IMR-90 (cell line): ENCODE measurements at regions not wholly inside any gene's neighbourhood (a gene's known extent, or its start where the extent isn't known, plus 50 kb on each side); places are given as distances from the start of the nearest gene placed in this dataset.

Experiments used
- ATAC-seq: fragments of 200-7000 bp; cut with Tn5 transposase; 2 replicates; pipeline ENCODE4 v1.9.1; 2020; ENCODE audit warnings: low read depth, mild to moderate bottlenecking, moderate library complexity
- BruUV-seq: library from RNA; stranded (reverse); fragments of 400-500 nt; replicated peaks from 2 replicates; lab custom pipeline; 2021; lab: Mats Ljungman, UMichigan
- CTCF ChIA-PET: fragments of 300-600 bp; formaldehyde crosslinking; extraction: SDS; loops from one replicate; lab custom pipeline; 2021; ENCODE audit warnings: antibody characterized with exemption; lab: Yijun Ruan, JAX
- POLR2A ChIA-PET: fragments of 300-600 bp; sonication (Branson Sonifier 250); formaldehyde crosslinking; loops from one replicate; lab custom pipeline; 2022; ENCODE audit warnings: antibody characterized with exemption; ENCODE audit not compliant: unreplicated experiment; lab: Charles Lee
- DNase-seq: peaks from one replicate; pipeline ENCODE4 v3.0.0; 2013
- H2AFZ ChIP-seq: replicated peaks from 2 replicates; pipeline ENCODE3; 2013; ENCODE audit warnings: low read length, mild to moderate bottlenecking; ENCODE audit not compliant: poor library complexity
- H2AK5ac ChIP-seq: 2 replicates; pipeline ENCODE4 v1.6.1; 2013; ENCODE audit warnings: low read depth, low read length, inconsistent platforms
- H2AK9ac ChIP-seq: replicated peaks from 2 replicates; pipeline ENCODE3; 2013; ENCODE audit warnings: mild to moderate bottlenecking, low read depth, low read length, moderate library complexity; ENCODE audit not compliant: poor library complexity
- H2BK120ac ChIP-seq: 2 replicates; pipeline ENCODE4 v1.6.1; 2013; ENCODE audit warnings: low read depth, low read length, inconsistent platforms
- H2BK15ac ChIP-seq: 3 replicates; pipeline ENCODE4 v1.6.1; 2013; ENCODE audit warnings: low read depth, low read length, inconsistent platforms
- H2BK20ac ChIP-seq: 2 replicates; pipeline ENCODE4 v1.6.1; 2013; ENCODE audit warnings: low read depth, mild to moderate bottlenecking, inconsistent platforms, low read length, moderate library complexity
- H2BK5ac ChIP-seq: 2 replicates; pipeline ENCODE4 v1.6.1; 2013; ENCODE audit warnings: mild to moderate bottlenecking, low read depth, low read length, inconsistent platforms; ENCODE audit not compliant: poor library complexity, severe bottlenecking
- H3K14ac ChIP-seq: replicated peaks from 2 replicates; pipeline ENCODE4 v1.6.1; 2013; ENCODE audit warnings: low read depth, low read length, inconsistent platforms
- H3K18ac ChIP-seq: 2 replicates; pipeline ENCODE4 v1.6.1; 2013; ENCODE audit warnings: low read depth, low read length, control low read depth
- H3K23ac ChIP-seq: 2 replicates; pipeline ENCODE4 v1.6.1; 2013; ENCODE audit warnings: low read depth, low read length, inconsistent platforms
- H3K27ac ChIP-seq: 2 replicates; pipeline ENCODE4 v1.5.1; 2013; ENCODE audit warnings: mild to moderate bottlenecking, control low read depth, low read length; ENCODE audit not compliant: insufficient read depth
- H3K27me3 ChIP-seq: 2 replicates; pipeline ENCODE4 v1.6.1; 2013; ENCODE audit warnings: low read length; ENCODE audit not compliant: control insufficient read depth, insufficient read depth
- H3K36me3 ChIP-seq: 2 replicates; pipeline ENCODE4 v1.6.1; 2013; ENCODE audit warnings: low read length, mixed read lengths; ENCODE audit not compliant: control insufficient read depth, insufficient read depth
- H3K4ac ChIP-seq: 2 replicates; pipeline ENCODE4 v1.6.1; 2013; ENCODE audit warnings: low read depth, low read length, inconsistent platforms
- H3K4me1 ChIP-seq: 2 replicates; pipeline ENCODE4 v1.6.1; 2013; ENCODE audit warnings: low read length, mixed read lengths; ENCODE audit not compliant: control insufficient read depth, insufficient read depth
- H3K4me2 ChIP-seq: 2 replicates; pipeline ENCODE4 v1.6.1; 2013; ENCODE audit warnings: low read depth, mild to moderate bottlenecking, control low read depth, low read length, moderate library complexity
- H3K4me3 ChIP-seq: 2 replicates; pipeline ENCODE4 v1.5.1; 2013; ENCODE audit warnings: low read depth, mild to moderate bottlenecking, control low read depth, low read length, moderate library complexity; ENCODE audit not compliant: insufficient read depth
- H3K56ac ChIP-seq: 2 replicates; pipeline ENCODE4 v1.6.1; 2013; ENCODE audit warnings: low read length, inconsistent platforms; ENCODE audit not compliant: insufficient read depth; ENCODE audit errors: extremely low read depth
- H3K79me1 ChIP-seq, 2 experiments: 2 replicates each; pipeline ENCODE4 v1.6.1; 2013; ENCODE audit warnings: low read length in 2 of 2, inconsistent platforms in 1 of 2, low read depth in 1 of 2
- H3K9ac ChIP-seq: 2 replicates; pipeline ENCODE4 v1.6.1; 2013; ENCODE audit warnings: low read depth, low read length, control low read depth
- H3K9me1 ChIP-seq: 2 replicates; pipeline ENCODE4 v1.6.1; 2013; ENCODE audit warnings: low read length, inconsistent platforms; ENCODE audit not compliant: insufficient read depth
- H3K9me3 ChIP-seq: 2 replicates; pipeline ENCODE4 v1.6.1; 2013; ENCODE audit warnings: low read length; ENCODE audit not compliant: control insufficient read depth, insufficient read depth
- H4K20me1 ChIP-seq: 2 replicates; pipeline ENCODE4 v1.6.1; 2013; ENCODE audit warnings: low read length, inconsistent platforms; ENCODE audit not compliant: insufficient read depth
- H4K5ac ChIP-seq: 2 replicates; pipeline ENCODE4 v1.6.1; 2013; ENCODE audit warnings: mild to moderate bottlenecking, low read depth, low read length, control low read depth
- H4K8ac ChIP-seq, 2 experiments: 2 replicates each; pipeline ENCODE4 v1.6.1; 2013; ENCODE audit warnings: low read depth in 2 of 2, low read length in 2 of 2, control low read depth in 1 of 2, inconsistent platforms in 1 of 2
- H4K91ac ChIP-seq: 2 replicates; pipeline ENCODE4 v1.6.1; 2013; ENCODE audit warnings: low read depth, low read length, inconsistent platforms; ENCODE audit not compliant: insufficient read depth
- BHLHE40 ChIP-seq: fragments of 150-350 bp; IDR thresholded peaks from 2 replicates; pipeline ENCODE4 v1.6.1; 2016; ENCODE audit warnings: mild to moderate bottlenecking, low read depth, low read length
- CEBPB ChIP-seq: IDR thresholded peaks from 2 replicates; pipeline ENCODE4 v1.6.1; 2012; ENCODE audit warnings: low read depth, low read length, improper control_type of control experiment
- CHD1 ChIP-seq: IDR thresholded peaks from 2 replicates; pipeline ENCODE4 v1.6.1; 2012; ENCODE audit warnings: low read depth, low read length, improper control_type of control experiment
- CTCF ChIP-seq: conservative IDR thresholded peaks from 2 replicates; pipeline ENCODE4 v1.5.1; 2012; ENCODE audit warnings: mild to moderate bottlenecking, low read depth, low read length, improper control_type of control experiment
- ELK1 ChIP-seq: fragments of 150-350 bp; IDR thresholded peaks from 2 replicates; pipeline ENCODE4 v1.6.1; 2016; ENCODE audit warnings: low read depth, mild to moderate bottlenecking, low read length, moderate library complexity, borderline replicate concordance
- FOS ChIP-seq: fragments of 150-350 bp; IDR thresholded peaks from 2 replicates; pipeline ENCODE4 v1.6.1; 2016; ENCODE audit warnings: low read depth, low read length
- MAFK ChIP-seq: IDR thresholded peaks from 2 replicates; pipeline ENCODE4 v1.6.1; 2012; ENCODE audit warnings: low read depth, low read length, improper control_type of control experiment
- MAZ ChIP-seq: IDR thresholded peaks from 2 replicates; pipeline ENCODE4 v1.6.1; 2012; ENCODE audit warnings: low read depth, mild to moderate bottlenecking, low read length, improper control_type of control experiment, moderate library complexity, borderline replicate concordance
- MXI1 ChIP-seq: IDR thresholded peaks from 2 replicates; pipeline ENCODE4 v1.6.1; 2012; ENCODE audit warnings: low read depth, mild to moderate bottlenecking, low read length, moderate library complexity, borderline replicate concordance
- NFE2L2 ChIP-seq: fragments of 150-350 bp; IDR thresholded peaks from 2 replicates; pipeline ENCODE4 v1.6.1; 2016; ENCODE audit warnings: low read depth, mild to moderate bottlenecking, low read length
- POLR2A ChIP-seq: IDR thresholded peaks from 2 replicates; pipeline ENCODE4 v1.6.1; 2012; ENCODE audit warnings: mild to moderate bottlenecking, low read depth, low read length
- RAD21 ChIP-seq: IDR thresholded peaks from 2 replicates; pipeline ENCODE4 v1.6.1; 2012; ENCODE audit warnings: low read length, improper control_type of control experiment
- RCOR1 ChIP-seq: IDR thresholded peaks from 2 replicates; pipeline ENCODE4 v1.6.1; 2012; ENCODE audit warnings: mild to moderate bottlenecking, low read length, improper control_type of control experiment; ENCODE audit not compliant: insufficient replicate concordance
- RFX5 ChIP-seq: IDR thresholded peaks from 2 replicates; pipeline ENCODE4 v1.8.0; 2012; ENCODE audit warnings: low read depth, mild to moderate bottlenecking, low read length, moderate library complexity
- SMC3 ChIP-seq: fragments of 150-350 bp; IDR thresholded peaks from 2 replicates; pipeline ENCODE4 v1.6.1; 2016; ENCODE audit warnings: low read depth, mild to moderate bottlenecking, antibody characterized with exemption, low read length, moderate library complexity
- USF2 ChIP-seq: fragments of 150-350 bp; IDR thresholded peaks from 2 replicates; pipeline ENCODE4 v1.6.1; 2017; ENCODE audit warnings: mild to moderate bottlenecking, antibody characterized with exemption, low read length, low read depth
- WGBS, 2 experiments: methylation state at CpG; one replicate each; pipeline versions ENCODE4 v1.1.5 to v1.1.7; 2013; ENCODE audit warnings: missing lambda C conversion rate in 2 of 2; ENCODE audit not compliant: insufficient read length in 1 of 2; ENCODE audit errors: extremely low coverage in 2 of 2; 5-methylcytosine and 5-hydroxymethylcytosine counted together
- dilution Hi-C: fragments of 300-500 bp; cut with HindIII; formaldehyde crosslinking; loops from one replicate; pipeline ENCODE4 v1.14.3; 2018; ENCODE audit warnings: low sequenced_read_pairs; ENCODE audit not compliant: unreplicated experiment
- in situ Hi-C: fragments of 300-500 bp; cut with MboI; formaldehyde crosslinking; loops from 3 replicates; pipeline ENCODE4 v1.14.3; 2019; ENCODE audit warnings: low sequenced_read_pairs, inconsistent platforms, mixed read lengths
- intact Hi-C: fragments of 100-400 bp; cut with micrococcal nuclease; formaldehyde crosslinking; loops from 2 replicates; pipeline ENCODE4 v1.10.0; 2022

- H3K14ac ChIP-seq = no peak overlapping the region
- no peak overlapping the region for H2BK120ac ChIP-seq
- H3K36me3 ChIP-seq = no peaks in the 10 kb centered on the region
- H2BK5ac ChIP-seq = no peak overlapping the region
- CTCF ChIA-PET = no interaction called here
- no peak overlapping the region for H2AK9ac ChIP-seq
- H2BK15ac ChIP-seq = no peak overlapping the region
- no peak for DNase-seq
- no peak overlapping the region for H4K5ac ChIP-seq
- no peaks in the 10 kb centered on the region for H3K4me1 ChIP-seq
- H3K18ac ChIP-seq = no peak overlapping the region
- no peak overlapping the region for H3K9ac ChIP-seq
- no peak overlapping the region for H3K4me2 ChIP-seq
- TF ChIP-seq NFE2L2 = no peak
- TF ChIP-seq USF2 = no peak
- no peak for TF ChIP-seq BHLHE40
- no peak for TF ChIP-seq MXI1
- no peak for TF ChIP-seq RFX5
- TF ChIP-seq SMC3 = no peak
- no peak for TF ChIP-seq POLR2A
- TF ChIP-seq CHD1 = no peak
- TF ChIP-seq MAZ = no peak
- no peak for TF ChIP-seq ELK1
- TF ChIP-seq CEBPB = no peak
- TF ChIP-seq RAD21 = no peak
- no peak for TF ChIP-seq RCOR1
- TF ChIP-seq FOS = no peak
- TF ChIP-seq MAFK = no peak
- no peak for TF ChIP-seq CTCF
- H3K9me3 ChIP-seq = no peaks in the 10 kb centered on the region
- H3K27ac ChIP-seq = no peak overlapping the region
- H3K27me3 ChIP-seq = peaks cover 11% of the 10 kb centered on the region
- H4K91ac ChIP-seq = no peak overlapping the region
- no peak overlapping the region for H2AK5ac ChIP-seq
- no peaks in the 10 kb centered on the region for H3K9me1 ChIP-seq
- no peak for ATAC-seq
- no peaks in the 10 kb centered on the region for H3K79me1 ChIP-seq
- no peak overlapping the region for H2BK20ac ChIP-seq
- no peak overlapping the region for H3K56ac ChIP-seq
- H3K23ac ChIP-seq = no peak overlapping the region
- H2AFZ ChIP-seq = no peak overlapping the region
- H3K4me3 ChIP-seq = no peak overlapping the region
- no TSS peak for BruUV-seq
- H4K8ac ChIP-seq = no peak overlapping the region
- in situ Hi-C loops (no loop called here), dilution Hi-C loops (no loop called here), intact Hi-C loops (no loop called here)
- WGBS, 2 experiments = 18% methylated on average over 2 of the region's 12 CpGs; no CpG with 5 or more reads in 1 of the 2 experiments
- no peaks in the 10 kb centered on the region for H4K20me1 ChIP-seq
- POLR2A ChIA-PET = no interaction called here
- no peak overlapping the region for H3K4ac ChIP-seq
These were observed 92.6 kb upstream of the ALX4 start for GRCh38 chr11:44402466-44403075.
